Mesendoderm (in vitro differentiated cells): ENCODE measurements at regions not wholly inside any gene's neighbourhood (a gene's known extent, or its start where the extent isn't known, plus 50 kb on each side); places are given as distances from the start of the nearest gene placed in this dataset.

Experiments used
- DNase-seq: peaks from one replicate; pipeline ENCODE4 v3.0.0; 2013
- H2AK5ac ChIP-seq: 2 replicates; pipeline ENCODE4 v1.6.1; 2013; ENCODE audit warnings: low read length, inconsistent platforms
- H2BK120ac ChIP-seq: 2 replicates; pipeline ENCODE4 v1.6.1; 2013; ENCODE audit warnings: low read depth, mild to moderate bottlenecking, low read length, moderate library complexity, mixed read lengths
- H2BK15ac ChIP-seq: replicated peaks from 2 replicates; pipeline ENCODE4 v1.6.1; 2013; ENCODE audit warnings: low read depth, mild to moderate bottlenecking, moderate library complexity
- H2BK5ac ChIP-seq: 2 replicates; pipeline ENCODE4 v1.6.1; 2013; ENCODE audit warnings: low read length, inconsistent platforms
- H3K18ac ChIP-seq: 2 replicates; pipeline ENCODE4 v1.6.1; 2013; ENCODE audit warnings: mild to moderate bottlenecking, low read length, mixed read lengths
- H3K23ac ChIP-seq: one replicate; pipeline ENCODE4 v1.6.1; 2013; ENCODE audit warnings: low read length
- H3K27ac ChIP-seq: 2 replicates; pipeline ENCODE4 v1.5.1; 2013; ENCODE audit warnings: low read depth, mild to moderate bottlenecking, inconsistent platforms, low read length, moderate library complexity
- H3K27me3 ChIP-seq: 2 replicates; pipeline ENCODE4 v1.6.1; 2013; ENCODE audit warnings: low read length, control low read depth, mild to moderate bottlenecking, inconsistent platforms; ENCODE audit not compliant: insufficient read depth, poor library complexity
- H3K36me3 ChIP-seq: 2 replicates; pipeline ENCODE4 v1.6.1; 2013; ENCODE audit warnings: low read length, inconsistent platforms; ENCODE audit not compliant: control insufficient read depth, insufficient read depth
- H3K4ac ChIP-seq: one replicate; pipeline ENCODE4 v1.6.1; 2013; ENCODE audit warnings: low read depth, mild to moderate bottlenecking, low read length, moderate library complexity
- H3K4me1 ChIP-seq: 2 replicates; pipeline ENCODE4 v1.6.1; 2013; ENCODE audit warnings: low read depth, low read length, inconsistent platforms; ENCODE audit not compliant: control insufficient read depth
- H3K4me2 ChIP-seq: 2 replicates; pipeline ENCODE4 v1.6.1; 2013; ENCODE audit warnings: low read length
- H3K4me3 ChIP-seq: 2 replicates; pipeline ENCODE4 v1.5.1; 2013; ENCODE audit warnings: mild to moderate bottlenecking, low read length
- H3K56ac ChIP-seq: one replicate; pipeline ENCODE4 v1.6.1; 2013; ENCODE audit warnings: low read length
- H3K79me1 ChIP-seq: 2 replicates; pipeline ENCODE4 v1.6.1; 2013; ENCODE audit warnings: low read length, inconsistent platforms
- H3K79me2 ChIP-seq: 2 replicates; pipeline ENCODE4 v1.6.1; 2013; ENCODE audit warnings: mild to moderate bottlenecking, low read length; ENCODE audit not compliant: control insufficient read depth, insufficient read depth
- H3K9ac ChIP-seq: 2 replicates; pipeline ENCODE4 v1.6.1; 2013; ENCODE audit warnings: low read length, inconsistent platforms
- H4K5ac ChIP-seq: one replicate; pipeline ENCODE4 v1.6.1; 2013; ENCODE audit warnings: low read length
- H4K8ac ChIP-seq: one replicate; pipeline ENCODE4 v1.6.1; 2013; ENCODE audit warnings: low read depth, mild to moderate bottlenecking, control low read depth, low read length, moderate library complexity
- WGBS: extraction: QIAGEN DNeasy Blood & Tissue Kit; methylation state at CpG from one replicate; pipeline ENCODE4 v1.1.7; 2013; ENCODE audit warnings: low lambda C conversion rate, missing lambda C conversion rate; ENCODE audit not compliant: insufficient coverage; ENCODE audit errors: extremely low coverage; 5-methylcytosine and 5-hydroxymethylcytosine counted together

- Histone ChIP-seq H3K27me3 (no peaks in the 10 kb centered on the region), H3K79me1 (no peaks in the 10 kb centered on the region), H3K4me3 (no peak overlapping the region), H2BK120ac (no peak overlapping the region), H4K5ac (no peak overlapping the region), H3K4ac (no peak overlapping the region), H2BK15ac (no peak overlapping the region), H3K27ac (no peak overlapping the region), H4K8ac (no peak overlapping the region), H3K4me2 (no peak overlapping the region), H3K23ac (no peak overlapping the region), H2AK5ac (no peak overlapping the region), H3K18ac (no peak overlapping the region), H3K56ac (no peak overlapping the region), H3K36me3 (no peaks in the 10 kb centered on the region), H2BK5ac (no peak overlapping the region), H3K4me1 (no peaks in the 10 kb centered on the region), H3K79me2 (no peaks in the 10 kb centered on the region), H3K9ac (no peak overlapping the region)
- DNase-seq: no peak
- no CpG with 5 or more reads among the region's 4 CpGs for WGBS
Measured at GRCh38 chr1:239882967-239883366, 208.7 kb upstream of the FMN2 start.

DNA sequence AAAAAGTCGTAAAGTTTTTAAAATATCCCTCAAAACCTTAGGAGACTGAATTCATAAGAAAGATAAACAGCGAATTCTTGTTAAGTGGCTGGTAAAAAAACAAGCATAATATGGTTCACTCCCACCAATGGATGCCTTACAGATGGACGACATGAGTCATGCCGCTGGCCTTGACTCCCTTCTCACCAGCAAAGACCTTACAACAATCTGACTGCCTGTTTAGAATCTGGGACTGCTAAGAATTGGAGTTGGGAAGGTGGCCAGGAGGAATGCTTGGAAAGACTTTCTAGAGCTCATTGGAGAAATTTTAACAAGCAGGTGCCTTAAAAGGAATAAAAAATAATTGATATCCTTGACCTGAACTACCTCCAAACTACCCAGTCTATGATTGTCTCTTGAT lies 206.9 kb upstream of the FMN2 start:
- Histone ChIP-seq H3K4me2 (no peak overlapping the region), H3K79me2 (no peaks in the 10 kb centered on the region), H4K5ac (no peak overlapping the region), H4K8ac (no peak overlapping the region), H2BK5ac (no peak overlapping the region), H3K4ac (no peak overlapping the region), H3K23ac (no peak overlapping the region), H3K4me1 (no peaks in the 10 kb centered on the region), H3K4me3 (no peak overlapping the region), H3K18ac (no peak overlapping the region), H2BK120ac (no peak overlapping the region), H2AK5ac (no peak overlapping the region), H3K9ac (no peak overlapping the region), H3K27ac (no peak overlapping the region), H2BK15ac (no peak overlapping the region), H3K79me1 (no peaks in the 10 kb centered on the region), H3K27me3 (no peaks in the 10 kb centered on the region), H3K56ac (no peak overlapping the region), H3K36me3 (no peaks in the 10 kb centered on the region)
- no peak for DNase-seq
- no CpG with 5 or more reads among the region's 4 CpGs for WGBS

GRCh38 chr1:239886266-239886665 lies 205.4 kb upstream of the FMN2 start:
- no peak overlapping the region for H3K18ac ChIP-seq
- no peak overlapping the region for H2BK120ac ChIP-seq
- no CpG with 5 or more reads among the region's 5 CpGs for WGBS
- no peak overlapping the region for H2BK15ac ChIP-seq
- H3K56ac ChIP-seq: no peak overlapping the region
- no peaks in the 10 kb centered on the region for H3K4me1 ChIP-seq
- H3K36me3 ChIP-seq: no peaks in the 10 kb centered on the region
- H3K27me3 ChIP-seq: no peaks in the 10 kb centered on the region
- no peak overlapping the region for H2AK5ac ChIP-seq
- H3K4ac ChIP-seq: no peak overlapping the region
- H3K23ac ChIP-seq: no peak overlapping the region
- H3K4me3 ChIP-seq: no peak overlapping the region
- no peak overlapping the region for H3K9ac ChIP-seq
- no peak overlapping the region for H3K4me2 ChIP-seq
- no peaks in the 10 kb centered on the region for H3K79me2 ChIP-seq
- H3K79me1 ChIP-seq: no peaks in the 10 kb centered on the region
- H3K27ac ChIP-seq: no peak overlapping the region
- H2BK5ac ChIP-seq: no peak overlapping the region
- no peak for DNase-seq
- H4K8ac ChIP-seq: no peak overlapping the region
- no peak overlapping the region for H4K5ac ChIP-seq

DNA sequence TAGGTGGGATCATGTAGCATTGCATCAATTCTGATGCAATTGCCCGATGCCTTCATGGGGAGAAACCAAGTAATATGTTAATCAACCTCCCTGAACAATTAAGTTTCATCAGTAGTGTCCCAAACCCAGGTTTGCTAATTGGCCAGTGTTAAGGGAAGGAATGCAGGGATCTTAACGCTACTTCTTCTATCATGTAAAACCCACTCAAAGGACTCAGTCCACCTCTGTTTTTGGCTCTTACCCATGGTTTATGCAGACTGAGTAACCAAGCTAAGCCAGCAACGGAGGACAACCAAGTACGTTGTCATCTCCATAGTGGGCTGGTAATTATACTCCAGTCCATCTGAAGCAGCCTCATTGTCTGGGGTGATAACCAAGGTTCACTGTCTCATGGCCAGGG lies 203.0 kb upstream of the FMN2 start:
- no peak overlapping the region for H2AK5ac ChIP-seq
- no peak overlapping the region for H3K27ac ChIP-seq
- no peaks in the 10 kb centered on the region for H3K79me1 ChIP-seq
- H3K79me2 ChIP-seq: no peaks in the 10 kb centered on the region
- H3K36me3 ChIP-seq: no peaks in the 10 kb centered on the region
- no peak overlapping the region for H3K9ac ChIP-seq
- H4K8ac ChIP-seq: no peak overlapping the region
- DNase-seq: no peak
- H3K56ac ChIP-seq: no peak overlapping the region
- no CpG with 5 or more reads among the region's 4 CpGs for WGBS
- H3K4me3 ChIP-seq: no peak overlapping the region
- H2BK5ac ChIP-seq: no peak overlapping the region
- H3K4ac ChIP-seq: no peak overlapping the region
- no peak overlapping the region for H3K23ac ChIP-seq
- no peaks in the 10 kb centered on the region for H3K27me3 ChIP-seq
- no peak overlapping the region for H4K5ac ChIP-seq
- H3K4me1 ChIP-seq: no peaks in the 10 kb centered on the region
- no peak overlapping the region for H2BK15ac ChIP-seq
- H2BK120ac ChIP-seq: no peak overlapping the region
- no peak overlapping the region for H3K18ac ChIP-seq
- H3K4me2 ChIP-seq: no peak overlapping the region

GRCh38 chr1:239891621-239892358 lies 199.9 kb upstream of the FMN2 start:
- no peak overlapping the region for H3K27ac ChIP-seq
- H3K36me3 ChIP-seq: no peaks in the 10 kb centered on the region
- no peak overlapping the region for H2AK5ac ChIP-seq
- H3K23ac ChIP-seq: no peak overlapping the region
- no peak overlapping the region for H3K18ac ChIP-seq
- no peak overlapping the region for H3K4me2 ChIP-seq
- H3K27me3 ChIP-seq: no peaks in the 10 kb centered on the region
- no CpG with 5 or more reads among the region's 5 CpGs for WGBS
- H2BK120ac ChIP-seq: no peak overlapping the region
- peak; percentile 30 for DNase-seq
- no peak overlapping the region for H4K8ac ChIP-seq
- no peaks in the 10 kb centered on the region for H3K4me1 ChIP-seq
- H3K4me3 ChIP-seq: no peak overlapping the region
- no peak overlapping the region for H3K56ac ChIP-seq
- H3K79me1 ChIP-seq: no peaks in the 10 kb centered on the region
- no peak overlapping the region for H3K9ac ChIP-seq
- no peaks in the 10 kb centered on the region for H3K79me2 ChIP-seq
- no peak overlapping the region for H2BK5ac ChIP-seq
- no peak overlapping the region for H4K5ac ChIP-seq
- no peak overlapping the region for H3K4ac ChIP-seq
- no peak overlapping the region for H2BK15ac ChIP-seq

DNA sequence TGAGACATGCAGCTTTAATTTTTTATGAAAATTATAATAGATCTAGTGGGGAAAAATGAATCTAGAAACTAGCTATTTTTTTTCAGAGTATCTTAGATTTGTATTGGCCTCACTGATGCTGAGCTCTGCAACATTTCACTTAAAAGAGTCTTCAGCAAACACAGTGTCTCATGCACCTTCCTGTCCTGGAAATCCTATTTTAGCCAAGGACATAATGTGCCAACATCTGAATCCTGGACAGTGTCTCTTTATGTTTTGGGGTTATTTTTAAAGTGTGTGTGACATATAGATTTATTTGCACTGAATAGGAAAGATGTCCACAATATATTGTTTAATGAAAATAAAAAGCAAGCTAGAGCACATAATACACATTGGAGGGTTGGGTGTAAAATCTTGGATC lies 199.1 kb upstream of the FMN2 start:
- DNase-seq: no peak
- Histone ChIP-seq H3K9ac (no peak overlapping the region), H3K18ac (no peak overlapping the region), H3K79me1 (no peaks in the 10 kb centered on the region), H3K23ac (no peak overlapping the region), H3K4me3 (no peak overlapping the region), H3K27me3 (no peaks in the 10 kb centered on the region), H3K79me2 (no peaks in the 10 kb centered on the region), H2BK5ac (no peak overlapping the region), H3K56ac (no peak overlapping the region), H3K4ac (no peak overlapping the region), H2BK15ac (no peak overlapping the region), H3K36me3 (no peaks in the 10 kb centered on the region), H2BK120ac (no peak overlapping the region), H4K8ac (no peak overlapping the region), H2AK5ac (no peak overlapping the region), H4K5ac (no peak overlapping the region), H3K27ac (no peak overlapping the region), H3K4me2 (no peak overlapping the region), H3K4me1 (no peaks in the 10 kb centered on the region)
